Heart right ventricle (tissue), 16 donors: ENCODE measurements at regions not wholly inside any gene's neighbourhood (a gene's known extent, or its start where the extent isn't known, plus 50 kb on each side); places are given as distances from the start of the nearest gene placed in this dataset.
"Not testable (repeated sequence)": the region's sequence is repeated elsewhere in the genome, so short reads cannot be mapped to it uniquely, and the experiment has no call there.

Experiments used
- ATAC-seq, 8 donors: fragments of 200-7000 bp; cut with Tn5 transposase; one replicate each; pipeline ENCODE4 v1.9.1; 2020; ENCODE audit warnings: mild to moderate bottlenecking in 8 of 8, moderate library complexity in 8 of 8, moderate number of reproducible peaks in 1 of 8
- DNase-seq, 2 donors: peaks; one replicate each; pipeline ENCODE4 v3.0.0-alpha.2; 2020
- H3K27ac ChIP-seq, 10 donors: fragments of 200-600 bp; sonication (generic) in 2 of 10; one replicate each; pipeline versions ENCODE4 v1.5.0 to v1.8.0; 2020 to 2022; ENCODE audit warnings: mild to moderate bottlenecking in 3 of 10
- H3K27me3 ChIP-seq, 7 donors: fragments of 200-600 bp; one replicate each; pipeline ENCODE4 v1.8.0; 2021 to 2022; ENCODE audit warnings: mild to moderate bottlenecking in 2 of 7
- H3K36me3 ChIP-seq, 9 donors: fragments of 200-600 bp; sonication (generic) in 1 of 9; one replicate each; pipeline versions ENCODE4 v1.5.0 to v1.8.0; 2020 to 2022; ENCODE audit warnings: mild to moderate bottlenecking in 2 of 9
- H3K4me1 ChIP-seq, 9 donors: fragments of 200-600 bp; sonication (generic) in 1 of 9; one replicate each; pipeline versions ENCODE4 v1.5.0 to v1.8.0; 2020 to 2022; ENCODE audit warnings: mild to moderate bottlenecking in 4 of 9
- H3K4me3 ChIP-seq, 10 donors: fragments of 200-600 bp; sonication (generic) in 2 of 10; one replicate each; pipeline versions ENCODE4 v1.5.0 to v1.8.0; 2020 to 2022; ENCODE audit warnings: mild to moderate bottlenecking in 7 of 10, moderate library complexity in 2 of 10
- H3K9me3 ChIP-seq, 11 donors: fragments of 200-600 bp in 10 of 11; sonication (generic) in 2 of 11; one replicate each; pipeline versions ENCODE4 v1.5.0 to v1.8.0; 2013 to 2022; ENCODE audit warnings: mild to moderate bottlenecking in 2 of 11, control low read depth in 1 of 11, moderate library complexity in 1 of 11
- CTCF ChIP-seq, 9 donors: fragments of 200-600 bp; sonication (generic) in 2 of 9; IDR thresholded peaks; one replicate each; pipeline versions ENCODE4 v1.5.0 to v1.8.0; 2021 to 2022; ENCODE audit warnings: antibody characterized with exemption in 9 of 9, mild to moderate bottlenecking in 5 of 9, moderate library complexity in 1 of 9
- WGBS, 2 donors: extraction: QIAGEN DNeasy Blood & Tissue Kit; methylation state at CpG; one replicate each; pipeline ENCODE4 v1.1.7; 2013; ENCODE audit warnings: inconsistent platforms in 1 of 2; 5-methylcytosine and 5-hydroxymethylcytosine counted together
- intact Hi-C, 10 donors: fragments of 100-400 bp; cut with DNase I; formaldehyde crosslinking; loops; one replicate each; pipeline versions ENCODE4 v1.11.1 to v1.14.2; 2022
- donor health status: Arrhythmogenic right ventricular cardiomyopathy.
- donor health status: ischemic (EF 13 %, LVEDD 7.1; RV severe dilation, severe dysfunction).
- donor health status: healthy with polysubstance abuse.
- donor health status: DM: no; HTN: yes; CAD: no.
- donor health status: DM: no; HTN: no; CAD: no.
- donor health status: ischemic (EF 25% LVEDD 6.9; RV normal size, moderate dysfunction).
- donor health status: ischemic (EF 25% LVEDD 5.7; RV mildly dilated, moderate dysfunction).
- donor health status: healthy.
- donor health status: DM: yes; HTN: yes; CAD: no.
- donor health status: Ischemic cardiomyopathy.
- donor health status: ischemic (EF 35%, LVEDD 5.7; RV mildly dilated, moderate dysfunction).
- donor health status: nonischemic (EF 11% LVEDD 7.7; RV severe dilation, severe dysfunction).
- donor health status: DM: yes; HTN: yes; CAD: no.
- donor health status: PGD.
- donor health status: ischemic (EF 29% LVEDD 5.4; RV normal size, mild dysfunction).
- donor health status: nonischemic (EF 23%, LVEDD 6.1; RV moderate dilation, normal function).

- peaks cover 0 to 46% (median 10%) of the 10 kb centered on the region in 11 donors for H3K9me3 ChIP-seq
- H3K36me3 ChIP-seq = no peaks in the 10 kb centered on the region
- no peak for TF ChIP-seq CTCF (IDR thresholded peaks at IDR 0.05)
- H3K27ac ChIP-seq = no peak overlapping the region
- no peak overlapping the region for H3K4me3 ChIP-seq
- no peak for ATAC-seq
- H3K4me1 ChIP-seq = no peaks in the 10 kb centered on the region
- H3K27me3 ChIP-seq = no peaks in the 10 kb centered on the region
- no peak for DNase-seq
- intact Hi-C loops = no loop called here
These were observed 1917.0 kb downstream of the LRRC4C start for GRCh38 chr11:39542460-39542859.

GRCh38 chr11:39541945-39542351 lies 1917.5 kb downstream of the LRRC4C start:
- Histone ChIP-seq H3K4me1 (no peaks in the 10 kb centered on the region), H3K27ac (no peak overlapping the region), H3K4me3 (no peak overlapping the region), H3K27me3 (no peaks in the 10 kb centered on the region), H3K36me3 (no peaks in the 10 kb centered on the region), H3K9me3 (peaks cover 0 to 49% (median 10%) of the 10 kb centered on the region in 11 donors)
- ATAC-seq (no peak), DNase-seq (no peak)
- WGBS, 2 donors = 45 to 74% methylated on average over 2 of the region's 2 CpGs
- TF ChIP-seq CTCF (IDR thresholded peaks at IDR 0.05) = no peak
- intact Hi-C loops = no loop called here

GRCh38 chr11:39536323-39536722 lies 1923.1 kb downstream of the LRRC4C start:
- H3K4me3 ChIP-seq, H3K27ac ChIP-seq, H3K27me3 ChIP-seq, H3K36me3 ChIP-seq, ATAC-seq, DNase-seq, intact Hi-C loops, H3K4me1 ChIP-seq: not testable (repeated sequence)
- 78 to 81% methylated on average over 8 of the region's 8 CpGs for WGBS, 2 donors
- peaks cover 0 to 79% (median 13%) of the 10 kb centered on the region in 11 donors for H3K9me3 ChIP-seq
